Activated naive CD4-positive, alpha-beta T cell treated with anti-CD3 and anti-CD28 coated beads, Interleukin-2, amount 10 ng/mL, durations not matched to agents 7 days and 5 days (primary cell): ENCODE measurements at regions not wholly inside any gene's neighbourhood (a gene's known extent, or its start where the extent isn't known, plus 50 kb on each side); places are given as distances from the start of the nearest gene placed in this dataset.
"Not testable (repeated sequence)": the region's sequence is repeated elsewhere in the genome, so short reads cannot be mapped to it uniquely, and the experiment has no call there.

Experiments used
- CTCF ChIA-PET: fragments of 350-600 bp; sonication (Branson Sonifier 250); formaldehyde crosslinking; loops from one replicate; lab custom pipeline; 2021; ENCODE audit warnings: antibody characterized with exemption; lab: Charles Lee
- DNase-seq: peaks from one replicate; pipeline ENCODE4 v3.0.0-alpha.2; 2020
- H3K27ac Mint-ChIP-seq: one replicate; pipeline ENCODE4 v1.8.0; 2021; ENCODE audit warnings: mild to moderate bottlenecking, moderate library complexity, mixed read lengths
- H3K27me3 Mint-ChIP-seq: one replicate; pipeline ENCODE4 v1.8.0; 2021; ENCODE audit warnings: mild to moderate bottlenecking, mixed read lengths
- H3K36me3 Mint-ChIP-seq: one replicate; pipeline ENCODE4 v1.8.0; 2021; ENCODE audit warnings: mixed read lengths
- H3K4me1 Mint-ChIP-seq: one replicate; pipeline ENCODE4 v1.8.0; 2021; ENCODE audit warnings: mixed read lengths
- H3K4me3 Mint-ChIP-seq: one replicate; pipeline ENCODE4 v1.8.0; 2021; ENCODE audit warnings: mild to moderate bottlenecking, moderate library complexity, mixed read lengths
- H3K9me3 Mint-ChIP-seq: one replicate; pipeline ENCODE4 v1.8.0; 2021; ENCODE audit warnings: mixed read lengths

GRCh38 chr6:3533981-3534380 lies 77.1 kb upstream of the SLC22A23 start:
- CTCF ChIA-PET = no interaction called here
- H3K27ac Mint-ChIP-seq = no peak overlapping the region
- no peaks in the 10 kb centered on the region for H3K9me3 Mint-ChIP-seq
- DNase-seq = no peak
- no peaks in the 10 kb centered on the region for H3K4me1 Mint-ChIP-seq
- H3K36me3 Mint-ChIP-seq = no peaks in the 10 kb centered on the region
- H3K27me3 Mint-ChIP-seq = peaks cover 15% of the 10 kb centered on the region
- H3K4me3 Mint-ChIP-seq = no peak overlapping the region

DNA sequence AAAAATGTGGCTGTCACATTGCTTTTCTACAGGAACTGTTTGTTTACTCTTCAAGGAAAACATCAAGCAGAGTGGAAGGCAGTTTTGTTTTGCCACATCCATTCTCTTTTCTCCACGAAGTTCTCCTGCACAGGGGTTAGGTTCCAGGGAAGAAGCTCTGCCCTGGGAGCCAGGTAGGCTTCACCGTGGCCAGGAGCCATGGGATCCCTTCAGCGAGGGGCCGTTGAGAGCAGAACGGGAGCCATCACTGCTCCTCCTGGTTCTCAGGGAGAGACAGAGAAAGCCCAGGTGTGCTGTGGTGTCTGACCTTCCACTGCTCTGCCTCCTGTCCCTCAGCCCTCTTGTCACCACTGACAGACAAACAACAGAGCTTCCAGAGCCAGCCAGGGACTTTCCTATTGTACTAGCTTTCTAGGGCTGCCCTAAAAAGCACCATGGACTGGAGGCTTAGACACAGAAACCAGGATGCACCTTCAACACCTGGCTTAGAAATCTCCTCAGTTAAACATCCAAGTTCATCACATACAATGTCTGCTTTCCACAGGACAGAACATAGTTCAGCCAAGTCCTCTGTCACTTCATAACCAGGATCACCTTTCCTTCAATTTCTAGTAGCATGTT lies 75.6 kb upstream of the SLC22A23 start:
- peaks cover 11% of the 10 kb centered on the region for H3K27me3 Mint-ChIP-seq
- H3K36me3 Mint-ChIP-seq = no peaks in the 10 kb centered on the region
- no peaks in the 10 kb centered on the region for H3K9me3 Mint-ChIP-seq
- H3K27ac Mint-ChIP-seq = no peak overlapping the region
- CTCF ChIA-PET = no interaction called here
- H3K4me3 Mint-ChIP-seq = no peak overlapping the region
- DNase-seq = no peak
- no peaks in the 10 kb centered on the region for H3K4me1 Mint-ChIP-seq

DNA sequence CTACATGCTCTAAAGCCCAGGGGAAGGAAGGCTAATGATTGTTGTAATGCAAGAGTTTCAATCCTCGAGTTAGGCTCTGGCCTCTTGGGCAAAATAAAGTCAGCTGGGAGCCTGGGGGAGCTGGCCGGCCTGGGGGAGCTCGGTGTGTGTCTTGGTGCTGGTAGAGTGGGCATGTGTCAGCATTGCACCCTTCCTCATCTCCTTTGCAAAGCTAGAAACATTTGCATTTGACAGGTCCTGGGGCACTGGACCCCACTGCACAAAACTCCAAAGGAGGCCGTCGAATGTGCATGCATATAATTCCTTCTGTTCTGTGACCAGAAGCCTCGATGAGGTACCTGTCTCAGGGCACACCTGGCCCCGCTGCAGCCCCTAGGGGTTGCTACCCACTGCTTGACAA lies 74.6 kb upstream of the SLC22A23 start:
- no peaks in the 10 kb centered on the region for H3K9me3 Mint-ChIP-seq
- peaks cover 18% of the 10 kb centered on the region for H3K27me3 Mint-ChIP-seq
- H3K27ac Mint-ChIP-seq = no peak overlapping the region
- H3K36me3 Mint-ChIP-seq = no peaks in the 10 kb centered on the region
- CTCF ChIA-PET = no interaction called here
- no peak overlapping the region for H3K4me3 Mint-ChIP-seq
- no peak for DNase-seq
- H3K4me1 Mint-ChIP-seq = no peaks in the 10 kb centered on the region

- CTCF ChIA-PET = no interaction called here
- no peaks in the 10 kb centered on the region for H3K4me1 Mint-ChIP-seq
- H3K9me3 Mint-ChIP-seq = no peaks in the 10 kb centered on the region
- no peaks in the 10 kb centered on the region for H3K36me3 Mint-ChIP-seq
- H3K4me3 Mint-ChIP-seq = no peak overlapping the region
- H3K27ac Mint-ChIP-seq = no peak overlapping the region
- DNase-seq = no peak
- peaks cover 23% of the 10 kb centered on the region for H3K27me3 Mint-ChIP-seq
Observed at GRCh38 chr6:3530515-3530914, 73.7 kb upstream of the SLC22A23 start.

DNA sequence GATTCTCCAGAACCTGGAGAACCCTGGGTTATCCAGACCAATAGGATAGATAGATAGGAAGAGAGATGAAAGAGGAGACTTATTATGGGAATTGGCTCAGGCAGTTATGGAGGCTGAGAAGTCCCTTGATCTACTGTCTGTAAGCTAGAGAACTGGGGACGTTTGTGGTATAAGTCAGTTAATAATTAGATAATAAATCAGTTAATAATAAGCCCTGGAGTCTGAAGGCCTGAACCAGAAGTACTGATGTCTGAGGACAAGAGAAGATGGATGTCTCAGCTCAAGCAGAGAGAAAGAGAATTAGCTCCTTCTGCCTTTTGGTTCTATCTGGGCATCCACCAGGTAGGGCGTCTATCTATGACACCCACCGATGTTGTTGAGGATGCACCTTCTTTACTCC lies 72.9 kb upstream of the SLC22A23 start:
- Mint-ChIP-seq H3K36me3 (no peaks in the 10 kb centered on the region), H3K4me3 (no peak overlapping the region), H3K27me3 (peaks cover 23% of the 10 kb centered on the region), H3K27ac (no peak overlapping the region), H3K4me1 (no peaks in the 10 kb centered on the region), H3K9me3 (no peaks in the 10 kb centered on the region)
- CTCF ChIA-PET = no interaction called here
- no peak for DNase-seq

DNA sequence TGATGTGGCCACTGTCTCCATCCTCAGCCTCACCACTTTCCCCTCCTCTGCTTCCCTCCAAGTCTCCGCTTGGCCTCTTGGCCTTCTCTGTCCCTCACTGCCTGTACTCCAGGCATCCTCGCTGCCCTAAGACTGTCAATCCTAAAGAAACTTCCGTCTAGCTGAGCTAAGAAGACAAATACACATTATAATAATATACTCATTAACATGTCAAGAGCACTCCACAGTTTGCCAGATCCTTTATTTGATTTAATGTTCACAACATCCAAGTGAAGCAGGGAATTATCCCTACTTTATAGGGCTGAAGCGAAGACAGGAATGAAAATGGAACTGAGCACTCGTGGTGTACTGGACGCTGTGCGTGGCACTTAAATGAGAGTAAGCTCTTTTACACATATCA lies 72.4 kb upstream of the SLC22A23 start:
- CTCF ChIA-PET = no interaction called here
- H3K27me3 Mint-ChIP-seq = peaks cover 22% of the 10 kb centered on the region
- H3K36me3 Mint-ChIP-seq = no peaks in the 10 kb centered on the region
- H3K27ac Mint-ChIP-seq = no peak overlapping the region
- H3K4me1 Mint-ChIP-seq = no peaks in the 10 kb centered on the region
- H3K4me3 Mint-ChIP-seq = no peak overlapping the region
- no peaks in the 10 kb centered on the region for H3K9me3 Mint-ChIP-seq
- DNase-seq = no peak

DNA sequence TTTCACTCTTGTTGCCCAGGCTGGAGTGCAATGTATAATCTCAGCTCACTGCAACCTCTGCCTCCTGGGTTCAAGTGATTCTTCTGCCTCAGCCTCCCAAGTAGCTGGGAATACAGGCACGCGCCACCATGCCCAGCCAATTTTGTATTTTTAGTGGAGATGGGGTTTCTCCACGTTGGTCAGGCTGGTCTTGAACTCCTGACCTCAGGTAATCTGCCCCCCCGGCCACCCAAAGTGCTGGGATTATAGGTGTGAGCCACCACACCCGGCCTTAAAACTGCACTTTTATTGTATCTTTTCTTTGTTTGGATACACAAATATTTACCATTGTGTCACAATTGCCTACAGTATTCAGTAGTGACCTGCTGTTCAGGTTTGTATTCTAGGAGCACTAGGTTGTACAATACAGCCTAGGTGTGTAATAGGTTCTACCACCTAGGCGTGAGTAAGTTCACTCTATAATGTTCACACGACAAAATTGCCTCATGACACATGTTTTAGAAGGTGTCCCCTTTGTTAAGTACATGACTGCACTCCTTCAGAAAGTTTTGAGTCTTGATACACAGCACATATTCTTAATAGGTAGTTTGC lies 71.3 kb upstream of the SLC22A23 start:
- H3K36me3 Mint-ChIP-seq, CTCF ChIA-PET, H3K4me3 Mint-ChIP-seq, H3K9me3 Mint-ChIP-seq, H3K4me1 Mint-ChIP-seq, H3K27ac Mint-ChIP-seq, DNase-seq: not testable (repeated sequence)
- peaks cover 20% of the 10 kb centered on the region for H3K27me3 Mint-ChIP-seq

GRCh38 chr6:3527651-3527977 lies 70.8 kb upstream of the SLC22A23 start:
- Mint-ChIP-seq H3K27me3 (peaks cover 20% of the 10 kb centered on the region), H3K27ac (no peak overlapping the region), H3K4me3 (no peak overlapping the region), H3K9me3 (no peaks in the 10 kb centered on the region), H3K36me3 (no peaks in the 10 kb centered on the region), H3K4me1 (no peaks in the 10 kb centered on the region)
- DNase-seq = no peak
- CTCF ChIA-PET = no interaction called here

GRCh38 chr6:3526962-3527650 lies 70.3 kb upstream of the SLC22A23 start:
- no peaks in the 10 kb centered on the region for H3K36me3 Mint-ChIP-seq
- peaks cover 20% of the 10 kb centered on the region for H3K27me3 Mint-ChIP-seq
- no peaks in the 10 kb centered on the region for H3K4me1 Mint-ChIP-seq
- H3K27ac Mint-ChIP-seq = no peak overlapping the region
- no peak for DNase-seq
- H3K9me3 Mint-ChIP-seq = no peaks in the 10 kb centered on the region
- no peak overlapping the region for H3K4me3 Mint-ChIP-seq
- CTCF ChIA-PET = no interaction called here

DNA sequence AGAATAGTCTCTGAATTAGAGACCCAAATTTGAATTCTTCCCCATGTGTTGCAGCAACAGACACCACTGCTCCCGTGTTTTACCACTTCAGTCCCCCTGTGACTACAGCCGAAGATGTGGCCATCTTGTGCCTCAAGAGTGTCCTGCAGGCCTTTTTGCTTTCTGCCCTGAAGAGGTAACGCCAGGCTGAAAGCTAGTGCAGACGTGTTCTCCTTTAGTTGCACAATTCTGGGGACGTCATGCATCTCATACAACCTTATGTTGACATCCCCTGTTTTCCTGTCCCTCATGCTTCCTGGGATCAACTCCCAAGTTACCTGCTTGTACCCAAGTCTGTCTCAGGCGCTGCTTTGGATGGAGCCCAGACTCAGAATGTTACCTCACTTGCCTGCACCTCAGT lies 69.1 kb upstream of the SLC22A23 start:
- Mint-ChIP-seq H3K36me3 (no peaks in the 10 kb centered on the region), H3K4me1 (no peaks in the 10 kb centered on the region), H3K4me3 (no peak overlapping the region), H3K9me3 (no peaks in the 10 kb centered on the region), H3K27ac (no peak overlapping the region), H3K27me3 (peaks cover 19% of the 10 kb centered on the region)
- CTCF ChIA-PET = no interaction called here
- DNase-seq = no peak

- H3K27ac Mint-ChIP-seq = no peak overlapping the region
- DNase-seq = no peak
- no peaks in the 10 kb centered on the region for H3K9me3 Mint-ChIP-seq
- H3K4me1 Mint-ChIP-seq = no peaks in the 10 kb centered on the region
- CTCF ChIA-PET = no interaction called here
- H3K4me3 Mint-ChIP-seq = no peak overlapping the region
- no peaks in the 10 kb centered on the region for H3K36me3 Mint-ChIP-seq
- peaks cover 12% of the 10 kb centered on the region for H3K27me3 Mint-ChIP-seq
Observed at GRCh38 chr6:3524456-3524855, 67.6 kb upstream of the SLC22A23 start.

DNA sequence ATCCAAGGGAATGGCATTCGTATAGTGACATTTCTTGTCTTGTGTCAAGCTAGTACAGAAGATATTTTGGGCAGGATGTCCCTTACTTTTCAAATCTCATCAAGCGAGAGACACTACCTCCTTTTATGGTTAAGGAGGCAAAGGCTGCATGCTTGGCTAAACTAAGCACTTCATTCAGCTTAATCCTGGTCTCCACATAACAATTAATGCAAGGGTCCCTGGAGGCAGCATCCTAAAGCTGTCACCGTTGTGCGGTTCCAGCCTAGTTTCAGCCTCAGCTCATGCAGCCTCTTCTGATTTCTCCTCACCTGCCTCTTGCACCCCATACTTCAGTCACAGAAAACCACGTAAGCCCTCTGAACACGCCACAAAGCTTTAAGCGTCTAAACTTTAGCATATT lies 67.1 kb upstream of the SLC22A23 start:
- CTCF ChIA-PET = no interaction called here

GRCh38 chr6:3523271-3523670 lies 66.4 kb upstream of the SLC22A23 start:
- Mint-ChIP-seq H3K4me3 (no peak overlapping the region), H3K36me3 (no peaks in the 10 kb centered on the region), H3K9me3 (no peaks in the 10 kb centered on the region), H3K27me3 (peaks cover 19% of the 10 kb centered on the region), H3K27ac (no peak overlapping the region), H3K4me1 (no peaks in the 10 kb centered on the region)
- DNase-seq = no peak
- CTCF ChIA-PET = no interaction called here

More for the DNA sequence above, 67.1 kb upstream of the SLC22A23 start:
- Mint-ChIP-seq H3K4me1 (no peaks in the 10 kb centered on the region), H3K4me3 (no peak overlapping the region), H3K36me3 (no peaks in the 10 kb centered on the region), H3K27ac (no peak overlapping the region), H3K9me3 (no peaks in the 10 kb centered on the region), H3K27me3 (peaks cover 12% of the 10 kb centered on the region)
- no peak for DNase-seq

GRCh38 chr6:3522561-3523260 lies 65.9 kb upstream of the SLC22A23 start:
- Mint-ChIP-seq H3K9me3 (no peaks in the 10 kb centered on the region), H3K4me1 (no peaks in the 10 kb centered on the region), H3K27me3 (peaks cover 23% of the 10 kb centered on the region), H3K36me3 (no peaks in the 10 kb centered on the region), H3K27ac (no peak overlapping the region), H3K4me3 (no peak overlapping the region)
- no peak for DNase-seq
- CTCF ChIA-PET = no interaction called here
